Pancreas (tissue), 10 donors: ENCODE measurements at regions not wholly inside any gene's neighbourhood (a gene's known extent, or its start where the extent isn't known, plus 50 kb on each side); places are given as distances from the start of the nearest gene placed in this dataset.
A peak's percentile ranks its signal among the peaks of the same experiment; 100 is the strongest.

Source experiments
- ATAC-seq, 4 donors: fragments of 200-7000 bp; cut with Tn5 transposase; one replicate each; pipeline versions ENCODE4 v1.8.0 to v1.9.1; 2020; ENCODE audit warnings: mild to moderate bottlenecking in 4 of 4, moderate library complexity in 4 of 4
- DNase-seq, 6 donors: peaks; one replicate each; pipeline ENCODE4 v3.0.0-alpha.2; 2020
- FAIRE-seq: peaks from 2 replicates; lab custom pipeline; 2012; peaks lifted over from hg19 to GRCh38; lab: Jason Lieb, UNC
- H3K27ac ChIP-seq, 4 donors: fragments of 200-600 bp; sonication (generic); 1 replicate in 3 of 4; 2 replicates in 1 of 4; pipeline versions ENCODE4 v1.5.0 to v1.8.0; 2020
- H3K27me3 ChIP-seq, 4 donors: fragments of 200-600 bp; one replicate each; pipeline ENCODE4 v1.8.0; 2021
- H3K36me3 ChIP-seq, 3 donors: fragments of 200-600 bp; sonication (generic) in 1 of 3; one replicate each; pipeline versions ENCODE4 v1.5.0 to v1.8.0; 2020 to 2021
- H3K4me1 ChIP-seq, 3 donors: fragments of 200-600 bp; one replicate each; pipeline ENCODE4 v1.8.0; 2021
- H3K4me3 ChIP-seq, 4 donors: fragments of 200-600 bp; sonication (generic) in 2 of 4; one replicate each; pipeline versions ENCODE4 v1.5.0 to v1.8.0; 2020 to 2021
- H3K9me3 ChIP-seq, 4 donors: fragments of 200-600 bp; one replicate each; pipeline ENCODE4 v1.8.0; 2021
- CTCF ChIP-seq, 4 donors: fragments of 200-600 bp; sonication (generic) in 3 of 4; IDR thresholded peaks; one replicate each; pipeline versions ENCODE4 v1.5.0 to v1.8.0; 2021; ENCODE audit warnings: antibody characterized with exemption in 4 of 4
- WGBS, 2 donors: extraction: QIAGEN DNeasy Blood & Tissue Kit; methylation state at CpG; one replicate each; pipeline ENCODE4 v1.1.7; 2013; 5-methylcytosine and 5-hydroxymethylcytosine counted together
- intact Hi-C, 3 donors: fragments of 100-400 bp; cut with DNase I; formaldehyde crosslinking; loops; one replicate each; pipeline versions ENCODE4 v1.11.1 to v1.14.2; 2022
- donor health status: healthy with polysubstance abuse.
- donor health status: DM: no; HTN: no; CAD: no; lungs with moderate emphysema.
- donor health status: DM: no; HTN: no; CAD: no.
- donor health status: control.
- donor health status: control.
- donor health status: Bipolar disorder and iron deficiency.
- donor health status: DM: yes; HTN: yes; CAD: no.
- donor health status: DM: no; HTN: no; CAD: no.
- donor health status: DM: no; HTN: no; CAD: no.
- donor health status: DM: yes; HTN: yes; CAD: no.

DNA sequence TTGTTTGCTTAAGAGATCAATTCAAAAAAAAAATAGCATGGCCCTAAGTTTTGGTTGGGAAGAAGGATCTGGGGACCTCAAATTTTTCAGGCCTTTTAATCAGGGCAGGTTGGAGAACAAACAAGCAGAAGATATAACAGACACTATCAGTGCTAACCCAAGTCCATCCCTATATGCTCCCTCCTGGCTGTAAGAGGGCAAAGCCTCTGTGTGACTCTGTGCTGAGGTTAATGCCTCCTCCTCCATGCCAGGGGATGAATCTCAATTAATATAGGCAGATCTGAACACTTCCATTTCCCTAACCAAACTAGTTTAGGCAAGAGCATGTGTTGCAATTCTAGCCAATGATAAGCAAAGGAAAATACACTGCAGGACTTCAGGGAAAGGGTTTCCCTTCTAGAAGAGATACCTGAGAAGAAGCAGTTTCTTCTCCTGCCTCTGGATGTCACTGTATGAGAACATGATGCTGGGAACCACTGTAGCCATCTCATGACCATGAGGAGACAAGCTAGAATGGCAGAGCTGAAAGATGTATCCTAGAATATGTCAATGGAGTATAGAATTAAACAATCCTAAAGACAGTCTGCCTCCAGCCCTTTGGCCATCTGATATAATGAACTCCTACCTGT, 76.0 kb downstream of the CHD9NB start:
- DNase-seq (no peak), ATAC-seq (peak in 1 of 4 donors; percentile 53), FAIRE-seq (no peak)
- Histone ChIP-seq H3K4me3 (no peak overlapping the region), H3K4me1 (no peaks in the 10 kb centered on the region), H3K27ac (no peak overlapping the region), H3K27me3 (no peaks in the 10 kb centered on the region), H3K36me3 (no peaks in the 10 kb centered on the region), H3K9me3 (no peaks in the 10 kb centered on the region)
- no peak for TF ChIP-seq CTCF (IDR thresholded peaks at IDR 0.05)
- intact Hi-C loops = no loop called here

- Histone ChIP-seq H3K4me3 (no peak overlapping the region), H3K27ac (no peak overlapping the region), H3K4me1 (no peaks in the 10 kb centered on the region), H3K9me3 (no peaks in the 10 kb centered on the region), H3K27me3 (peaks cover 0 to 3% (median 0%) of the 10 kb centered on the region in 4 donors), H3K36me3 (no peaks in the 10 kb centered on the region)
- ATAC-seq (no peak), FAIRE-seq (no peak), DNase-seq (no peak)
- no peak for TF ChIP-seq CTCF (IDR thresholded peaks at IDR 0.05)
- intact Hi-C loops = no loop called here
These were observed 85.0 kb downstream of the CHD9NB start for GRCh38 chr16:52967744-52968143.

- no peak overlapping the region for H3K27ac ChIP-seq
- H3K4me3 ChIP-seq = no peak overlapping the region
- TF ChIP-seq CTCF (IDR thresholded peaks at IDR 0.05) = no peak
- H3K9me3 ChIP-seq = no peaks in the 10 kb centered on the region
- H3K27me3 ChIP-seq = peaks cover 0 to 3% (median 0%) of the 10 kb centered on the region in 4 donors
- FAIRE-seq (no peak), ATAC-seq (no peak), DNase-seq (no peak)
- intact Hi-C loops = no loop called here
- WGBS, 2 donors = 66 to 78% methylated on average over 2 of the region's 2 CpGs
- H3K4me1 ChIP-seq = no peaks in the 10 kb centered on the region
- no peaks in the 10 kb centered on the region for H3K36me3 ChIP-seq
These were observed 88.4 kb downstream of the CHD9NB start for GRCh38 chr16:52964290-52964689.

- no peak for DNase-seq
- no peak for FAIRE-seq
- Histone ChIP-seq H3K4me3 (no peak overlapping the region), H3K27me3 (peaks cover 0 to 3% (median 0%) of the 10 kb centered on the region in 4 donors), H3K4me1 (no peaks in the 10 kb centered on the region), H3K36me3 (no peaks in the 10 kb centered on the region), H3K9me3 (no peaks in the 10 kb centered on the region), H3K27ac (no peak overlapping the region)
- 59 to 66% methylated on average over 4 of the region's 4 CpGs for WGBS, 2 donors
- TF ChIP-seq CTCF (IDR thresholded peaks at IDR 0.05) = no peak
- intact Hi-C loops = no loop called here
- ATAC-seq = no peak
These were observed 88.8 kb downstream of the CHD9NB start for GRCh38 chr16:52963855-52964242.

DNA sequence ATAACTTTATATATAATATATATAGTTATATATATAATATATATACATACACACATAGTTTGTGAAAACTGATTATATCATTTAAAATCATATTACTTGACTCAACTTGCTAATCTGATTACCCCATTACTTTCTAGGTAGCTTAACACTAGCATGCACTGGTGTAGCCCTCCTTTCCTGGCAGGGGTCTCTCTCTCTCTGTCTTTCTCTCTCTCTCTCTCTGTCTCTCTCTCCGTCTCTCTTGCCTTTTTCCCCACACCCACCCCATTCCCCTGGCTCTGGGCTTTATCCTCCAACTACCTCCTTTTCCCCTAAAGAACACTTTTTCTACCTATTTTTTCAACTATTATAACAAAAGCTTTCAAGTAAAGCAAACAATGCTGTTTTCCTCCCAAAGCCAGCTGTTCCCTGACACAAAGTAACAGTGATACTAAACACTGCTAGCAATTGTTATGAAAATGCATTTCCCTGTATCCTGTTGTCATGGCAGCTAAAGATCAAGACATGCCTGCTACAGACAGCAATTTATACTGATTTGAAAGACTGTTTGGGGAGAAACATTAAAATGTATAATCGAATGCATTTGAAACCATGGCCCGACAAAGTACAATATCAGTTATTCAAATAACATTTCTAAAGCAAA, 89.4 kb downstream of the CHD9NB start:
- no peak for TF ChIP-seq CTCF (IDR thresholded peaks at IDR 0.05)
- no peak overlapping the region for H3K4me3 ChIP-seq
- H3K9me3 ChIP-seq = no peaks in the 10 kb centered on the region
- ATAC-seq = no peak
- no peak overlapping the region for H3K27ac ChIP-seq
- no peak for DNase-seq
- peaks cover 0 to 3% (median 0%) of the 10 kb centered on the region in 4 donors for H3K27me3 ChIP-seq
- intact Hi-C loops = no loop called here
- no peak for FAIRE-seq
- H3K4me1 ChIP-seq = no peaks in the 10 kb centered on the region
- 65 to 83% methylated on average over 3 of the region's 3 CpGs for WGBS, 2 donors
- H3K36me3 ChIP-seq = no peaks in the 10 kb centered on the region
